Loucy (cell line): ENCODE measurements at regions not wholly inside any gene's neighbourhood (a gene's known extent, or its start where the extent isn't known, plus 50 kb on each side); places are given as distances from the start of the nearest gene placed in this dataset.

Source experiments
- EZH2phosphoT487 ChIP-seq: fragments of 200-600 bp; IDR thresholded peaks from 2 replicates; pipeline ENCODE4 v1.6.1; 2018; ENCODE audit warnings: antibody characterized with exemption, mild to moderate bottlenecking, moderate library complexity, borderline replicate concordance
- TF ChIP-seq, protein P1 (sequence below): fragments of 200-600 bp; sonication (generic); conservative IDR thresholded peaks from 2 replicates; pipeline ENCODE4 v1.5.1; 2014; ENCODE audit warnings: mild to moderate bottlenecking, antibody characterized with exemption, low read length

DNA sequence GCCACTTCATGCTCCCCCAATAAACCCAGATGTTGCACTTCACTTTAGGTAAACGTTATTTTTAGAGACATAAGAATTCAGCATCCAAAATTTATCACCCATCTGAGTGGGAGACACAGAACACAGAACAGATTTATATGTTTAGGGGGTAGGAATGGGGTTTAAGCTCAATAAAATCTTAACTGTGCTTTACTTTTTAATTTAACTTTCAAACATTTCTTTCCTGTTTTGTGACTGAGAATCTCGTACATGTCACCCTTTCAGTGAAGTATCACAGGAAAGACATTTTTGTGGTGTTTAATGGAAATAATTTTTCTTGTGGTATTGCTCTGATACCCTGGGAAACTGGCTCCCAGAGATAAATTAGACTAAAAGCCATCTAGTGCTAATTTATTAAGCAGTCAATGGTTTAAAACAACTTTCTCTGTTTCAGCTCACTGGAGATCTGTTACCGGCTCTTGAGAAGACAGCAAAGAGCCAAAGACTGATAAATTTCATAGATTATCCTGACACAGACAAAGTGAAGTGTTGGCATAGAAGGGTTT lies 148.0 kb upstream of the BMP4 start:
- TF ChIP-seq, protein P1, sequence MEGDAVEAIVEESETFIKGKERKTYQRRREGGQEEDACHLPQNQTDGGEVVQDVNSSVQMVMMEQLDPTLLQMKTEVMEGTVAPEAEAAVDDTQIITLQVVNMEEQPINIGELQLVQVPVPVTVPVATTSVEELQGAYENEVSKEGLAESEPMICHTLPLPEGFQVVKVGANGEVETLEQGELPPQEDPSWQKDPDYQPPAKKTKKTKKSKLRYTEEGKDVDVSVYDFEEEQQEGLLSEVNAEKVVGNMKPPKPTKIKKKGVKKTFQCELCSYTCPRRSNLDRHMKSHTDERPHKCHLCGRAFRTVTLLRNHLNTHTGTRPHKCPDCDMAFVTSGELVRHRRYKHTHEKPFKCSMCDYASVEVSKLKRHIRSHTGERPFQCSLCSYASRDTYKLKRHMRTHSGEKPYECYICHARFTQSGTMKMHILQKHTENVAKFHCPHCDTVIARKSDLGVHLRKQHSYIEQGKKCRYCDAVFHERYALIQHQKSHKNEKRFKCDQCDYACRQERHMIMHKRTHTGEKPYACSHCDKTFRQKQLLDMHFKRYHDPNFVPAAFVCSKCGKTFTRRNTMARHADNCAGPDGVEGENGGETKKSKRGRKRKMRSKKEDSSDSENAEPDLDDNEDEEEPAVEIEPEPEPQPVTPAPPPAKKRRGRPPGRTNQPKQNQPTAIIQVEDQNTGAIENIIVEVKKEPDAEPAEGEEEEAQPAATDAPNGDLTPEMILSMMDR = no peak
- TF ChIP-seq EZH2phosphoT487 = no peak
